Right cardiac atrium (tissue), 5 donors: ENCODE measurements at regions not wholly inside any gene's neighbourhood (a gene's known extent, or its start where the extent isn't known, plus 50 kb on each side); places are given as distances from the start of the nearest gene placed in this dataset.

Source experiments
- ATAC-seq, 2 donors: fragments of 200-7000 bp; cut with Tn5 transposase; one replicate each; pipeline versions ENCODE4 v1.8.0 to v1.9.1; 2020; ENCODE audit warnings: moderate library complexity in 2 of 2, mild to moderate bottlenecking in 1 of 2
- DNase-seq, 3 donors: peaks; one replicate each; pipeline ENCODE4 v3.0.0-alpha.2; 2020
- H3K27ac ChIP-seq: one replicate; pipeline ENCODE4 v1.5.1; 2013; ENCODE audit warnings: mild to moderate bottlenecking, low read length, control low read depth, moderate library complexity
- H3K27me3 ChIP-seq: one replicate; pipeline ENCODE4 v1.6.1; 2013; ENCODE audit not compliant: control insufficient read depth, insufficient read depth
- H3K4me1 ChIP-seq: one replicate; pipeline ENCODE4 v1.6.1; 2013; ENCODE audit warnings: low read length; ENCODE audit not compliant: control insufficient read depth, insufficient read depth
- H3K4me3 ChIP-seq: one replicate; pipeline ENCODE4 v1.5.1; 2013; ENCODE audit warnings: low read length, control low read depth
- H3K9me3 ChIP-seq: one replicate; pipeline ENCODE4 v1.6.1; 2013; ENCODE audit warnings: low read length; ENCODE audit not compliant: control insufficient read depth
- WGBS: extraction: QIAGEN DNeasy Blood & Tissue Kit; methylation state at CpG from one replicate; pipeline ENCODE4 v1.1.7; 2013; 5-methylcytosine and 5-hydroxymethylcytosine counted together
- intact Hi-C, 4 donors: fragments of 100-400 bp; cut with DNase I; formaldehyde crosslinking; loops; one replicate each; pipeline versions ENCODE4 v1.11.0 to v1.14.0; 2022 to 2023
- donor health status: healthy with polysubstance abuse.
- donor health status: DM: no; HTN: yes; CAD: no.
- donor health status: DM: no; HTN: no; CAD: no.
- donor health status: DM: no; HTN: yes; CAD: no; lungs with severe emphysema.
- donor health status: DM: yes; HTN: yes; CAD: no.

DNA sequence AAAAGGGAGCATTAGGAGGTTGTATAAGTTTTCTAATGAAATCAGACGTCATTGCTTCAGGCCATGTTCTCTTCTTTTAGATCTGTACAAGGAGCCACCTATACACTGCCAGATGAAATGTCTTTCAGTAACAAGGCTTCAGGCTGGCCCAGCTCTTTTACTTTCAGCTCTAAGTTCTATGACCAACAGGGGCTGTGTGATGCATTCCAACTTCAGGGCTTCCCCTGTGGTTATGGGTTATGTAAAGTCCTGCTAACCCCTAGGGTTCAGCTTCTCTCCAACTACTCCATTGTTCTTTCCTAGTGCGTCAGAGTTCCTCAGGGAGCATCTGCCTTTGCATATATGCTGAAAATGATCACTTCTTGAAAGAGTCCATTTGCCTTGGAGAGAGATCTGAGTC is 79.4 kb upstream of the TTC29 start:
- WGBS = 86% methylated on average over 2 of the region's 2 CpGs
- intact Hi-C loops = loop anchor here in 2 of 4 donors (5.0 to 10.0 kb wide), 2 partner anchors 67 to 570 kb away; no protein-coding TSS in a partner anchor

DNA sequence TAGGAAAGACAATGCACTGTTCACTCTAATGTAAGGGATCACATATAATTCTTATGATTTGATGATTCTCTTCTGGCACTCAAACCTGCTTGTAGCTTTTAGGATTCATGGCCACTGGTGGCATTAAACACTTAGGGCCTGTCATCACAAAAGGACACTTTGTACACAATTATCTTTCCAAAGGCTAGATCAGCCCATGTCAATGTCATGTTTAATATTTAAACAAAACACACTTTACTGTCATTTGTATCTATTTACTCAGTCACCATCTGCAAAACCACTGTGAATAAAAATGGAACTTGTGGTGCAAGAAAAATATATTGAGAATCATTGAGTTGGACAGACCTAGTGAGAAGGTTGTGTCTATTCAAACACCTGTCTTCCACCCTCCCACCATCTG is 83.6 kb upstream of the TTC29 start:
- Histone ChIP-seq H3K4me1 (no peaks in the 10 kb centered on the region), H3K27ac (no peak overlapping the region), H3K27me3 (no peaks in the 10 kb centered on the region), H3K4me3 (no peak overlapping the region), H3K9me3 (no peaks in the 10 kb centered on the region)
- DNase-seq (no peak), ATAC-seq (no peak)
- intact Hi-C loops = loop anchor here in 2 of 4 donors (5.0 to 10.0 kb wide), 2 partner anchors 63 to 566 kb away; no protein-coding TSS in a partner anchor

More for the DNA sequence above, 79.4 kb upstream of the TTC29 start:
- DNase-seq = no peak
- ATAC-seq = no peak
- H3K4me1 ChIP-seq = no peaks in the 10 kb centered on the region
- no peaks in the 10 kb centered on the region for H3K27me3 ChIP-seq
- H3K4me3 ChIP-seq = no peak overlapping the region
- no peak overlapping the region for H3K27ac ChIP-seq
- no peaks in the 10 kb centered on the region for H3K9me3 ChIP-seq

DNA sequence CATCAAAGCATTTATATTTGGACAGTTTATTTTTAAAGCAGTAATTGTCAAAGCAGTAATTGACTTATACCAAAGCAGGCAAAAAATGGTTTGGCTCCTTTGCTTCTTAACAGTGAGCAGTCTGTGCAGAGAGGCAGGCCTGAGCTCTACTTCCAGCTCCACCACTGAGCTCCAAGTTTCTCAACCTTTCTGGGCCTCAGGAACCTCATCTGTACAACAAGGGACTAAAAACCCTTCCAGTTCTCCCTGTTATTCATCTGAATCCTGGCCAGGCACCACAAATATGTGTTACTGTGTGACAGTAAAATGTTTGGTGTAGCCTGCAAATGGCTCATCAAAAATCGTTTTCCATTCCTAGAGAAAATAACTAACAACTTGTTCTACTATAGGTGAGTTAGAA is 88.7 kb upstream of the TTC29 start:
- Histone ChIP-seq H3K4me1 (no peaks in the 10 kb centered on the region), H3K27me3 (no peaks in the 10 kb centered on the region), H3K27ac (no peak overlapping the region), H3K4me3 (no peak overlapping the region), H3K9me3 (no peaks in the 10 kb centered on the region)
- intact Hi-C loops = no loop called here
- DNase-seq (no peak), ATAC-seq (no peak)
- 59% methylated on average over 1 of the region's 1 CpG for WGBS

DNA sequence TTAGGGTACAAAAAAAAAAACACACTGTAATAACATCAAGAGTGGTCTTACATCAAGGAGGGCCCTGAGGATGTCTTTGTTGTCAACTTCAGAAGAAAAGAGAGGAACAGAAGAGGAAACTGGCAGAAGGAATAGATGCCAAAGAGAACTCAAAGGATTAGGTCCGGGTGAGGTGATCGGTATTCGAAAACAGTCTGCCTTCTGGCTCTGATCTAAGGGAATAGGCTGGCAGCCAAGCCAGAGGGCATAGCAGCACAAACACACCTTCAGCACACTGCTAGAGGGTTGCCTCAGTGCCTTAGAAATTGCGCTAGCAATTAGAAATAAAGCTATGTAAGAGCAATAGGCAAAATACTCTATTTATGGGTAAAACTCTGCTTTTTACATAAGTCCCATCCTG is 91.4 kb upstream of the TTC29 start:
- intact Hi-C loops = no loop called here

DNA sequence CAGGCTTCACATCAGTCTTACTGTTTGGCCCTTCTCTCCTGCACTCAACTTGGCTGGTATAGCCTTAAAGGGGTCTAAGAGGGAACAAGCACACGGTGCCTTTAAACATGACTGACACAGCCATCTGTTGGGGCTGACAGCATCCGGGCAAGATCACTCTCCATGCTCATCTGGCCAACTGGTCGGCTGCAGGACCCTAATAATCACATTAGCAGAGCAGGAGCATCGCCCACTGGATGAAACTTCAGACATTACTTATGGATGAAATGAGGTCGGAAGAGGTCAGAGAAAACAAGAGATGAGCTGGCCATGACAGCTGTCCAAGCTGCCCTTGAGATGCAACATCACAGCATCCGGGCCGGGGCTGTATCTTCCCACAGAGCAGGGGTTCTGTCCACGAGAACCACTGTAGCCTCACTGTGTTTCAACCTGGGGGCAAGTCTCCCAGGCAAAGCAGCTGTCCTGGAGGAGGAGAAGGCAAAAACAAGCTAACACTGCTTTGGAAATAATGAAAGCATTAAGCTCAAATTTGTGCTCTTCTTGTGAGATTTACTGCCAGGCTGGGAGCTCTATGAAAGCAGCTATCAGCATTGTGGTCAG is 94.4 kb upstream of the TTC29 start:
- Histone ChIP-seq H3K27me3 (no peaks in the 10 kb centered on the region), H3K9me3 (no peaks in the 10 kb centered on the region), H3K4me1 (no peaks in the 10 kb centered on the region), H3K4me3 (no peak overlapping the region), H3K27ac (no peak overlapping the region)
- no peak for DNase-seq
- intact Hi-C loops = no loop called here
- ATAC-seq = no peak
- 81% methylated on average over 8 of the region's 8 CpGs for WGBS

More for the DNA sequence above, 91.4 kb upstream of the TTC29 start:
- Histone ChIP-seq H3K27ac (no peak overlapping the region), H3K4me1 (no peaks in the 10 kb centered on the region), H3K4me3 (no peak overlapping the region), H3K9me3 (no peaks in the 10 kb centered on the region), H3K27me3 (no peaks in the 10 kb centered on the region)
- WGBS = 70% methylated on average over 4 of the region's 4 CpGs
- ATAC-seq = no peak
- DNase-seq = no peak

DNA sequence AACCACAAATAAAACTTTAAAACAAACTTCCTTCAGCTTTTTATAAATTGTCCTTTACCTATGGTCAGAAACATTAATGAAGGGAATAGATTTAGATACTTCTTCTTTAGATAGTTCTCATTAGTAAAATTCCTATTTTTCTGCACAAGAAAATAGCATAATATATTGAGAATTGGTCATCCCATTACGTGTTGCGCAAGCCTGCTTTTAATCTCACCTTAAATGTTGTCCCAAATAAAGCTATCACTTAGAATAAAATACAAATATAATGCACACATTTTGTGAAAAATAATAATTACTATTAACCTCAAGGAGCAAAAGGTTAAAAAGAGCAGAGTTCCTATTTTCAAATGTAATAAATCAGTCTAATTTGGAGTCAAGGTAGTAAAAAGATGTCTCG is 95.2 kb upstream of the TTC29 start:
- no peak overlapping the region for H3K4me3 ChIP-seq
- no peaks in the 10 kb centered on the region for H3K4me1 ChIP-seq
- no peak for ATAC-seq
- H3K27me3 ChIP-seq = no peaks in the 10 kb centered on the region
- H3K9me3 ChIP-seq = no peaks in the 10 kb centered on the region
- whole genome bisulfite sequencing = 90% methylated on average over 3 of the region's 3 CpGs
- no peak overlapping the region for H3K27ac ChIP-seq
- intact Hi-C loops = no loop called here
- DNase-seq = no peak

DNA sequence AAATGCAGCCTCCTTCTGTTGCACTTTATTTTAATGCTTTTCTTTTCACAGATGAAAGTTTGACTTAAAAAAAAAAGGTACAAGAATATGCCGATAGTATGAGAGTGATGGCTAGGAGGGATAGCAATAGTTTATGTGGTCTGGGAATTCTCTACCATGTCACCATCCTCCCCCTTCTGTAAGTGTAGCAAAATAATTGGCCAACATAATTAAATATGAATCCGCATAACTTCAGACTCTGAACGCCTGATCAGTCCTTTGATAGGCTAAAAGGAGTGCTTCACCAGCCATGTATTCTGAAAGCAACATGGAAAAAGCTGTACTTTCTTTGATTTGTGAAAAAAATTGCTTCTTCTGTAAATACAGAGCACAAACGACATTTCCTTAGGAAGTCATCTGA is 95.7 kb upstream of the TTC29 start:
- ATAC-seq = no peak
- 59% methylated on average over 4 of the region's 4 CpGs for WGBS
- Histone ChIP-seq H3K4me1 (no peaks in the 10 kb centered on the region), H3K27ac (no peak overlapping the region), H3K27me3 (no peaks in the 10 kb centered on the region), H3K9me3 (no peaks in the 10 kb centered on the region), H3K4me3 (no peak overlapping the region)
- DNase-seq = no peak
- intact Hi-C loops = no loop called here

DNA sequence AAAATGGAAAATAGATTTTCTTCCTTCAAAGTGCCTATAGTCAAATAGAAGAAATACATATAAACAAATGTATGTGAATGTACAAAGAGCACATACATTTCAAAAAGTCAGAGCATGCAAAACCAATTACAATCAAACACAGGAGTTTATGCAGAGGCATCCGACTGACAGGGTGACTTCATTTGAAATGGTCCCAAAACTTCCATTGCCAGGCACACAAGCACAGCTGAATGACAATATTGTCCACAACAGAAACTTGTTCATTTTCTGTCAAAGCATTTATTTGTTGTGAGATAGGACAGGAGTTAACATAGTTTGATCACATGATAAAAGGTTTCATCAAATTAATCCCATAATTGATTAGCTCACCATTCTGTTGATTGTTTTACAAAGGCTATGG is 96.4 kb upstream of the TTC29 start:
- no peaks in the 10 kb centered on the region for H3K9me3 ChIP-seq
- no peaks in the 10 kb centered on the region for H3K27me3 ChIP-seq
- no peaks in the 10 kb centered on the region for H3K4me1 ChIP-seq
- ATAC-seq (no peak), DNase-seq (no peak)
- intact Hi-C loops = no loop called here
- no peak overlapping the region for H3K4me3 ChIP-seq
- WGBS = 64% methylated on average over 1 of the region's 1 CpG
- no peak overlapping the region for H3K27ac ChIP-seq

DNA sequence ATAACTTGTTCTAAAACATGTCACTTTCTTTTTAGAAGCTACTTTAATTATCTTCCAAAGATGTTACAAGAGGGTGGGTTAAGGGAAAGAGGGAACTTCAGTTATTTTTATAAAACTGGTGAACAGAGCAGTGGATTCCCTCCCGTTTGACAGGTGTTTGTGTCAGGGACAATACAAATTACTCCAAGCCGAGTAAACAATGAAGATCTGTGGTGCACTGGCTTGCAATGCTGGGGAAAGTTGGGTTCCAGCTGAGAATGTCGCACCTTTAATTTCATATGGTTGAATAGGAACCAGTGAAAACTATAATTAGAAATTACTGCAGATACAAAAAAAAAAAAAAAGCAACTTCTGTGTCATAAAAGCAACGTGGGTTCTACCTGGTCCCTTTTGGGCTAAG is 98.6 kb upstream of the TTC29 start:
- Histone ChIP-seq H3K27ac (no peak overlapping the region), H3K4me1 (no peaks in the 10 kb centered on the region), H3K27me3 (no peaks in the 10 kb centered on the region), H3K9me3 (no peaks in the 10 kb centered on the region), H3K4me3 (no peak overlapping the region)
- 58% methylated on average over 4 of the region's 4 CpGs for WGBS
- no peak for DNase-seq
- intact Hi-C loops = no loop called here
- ATAC-seq = no peak

DNA sequence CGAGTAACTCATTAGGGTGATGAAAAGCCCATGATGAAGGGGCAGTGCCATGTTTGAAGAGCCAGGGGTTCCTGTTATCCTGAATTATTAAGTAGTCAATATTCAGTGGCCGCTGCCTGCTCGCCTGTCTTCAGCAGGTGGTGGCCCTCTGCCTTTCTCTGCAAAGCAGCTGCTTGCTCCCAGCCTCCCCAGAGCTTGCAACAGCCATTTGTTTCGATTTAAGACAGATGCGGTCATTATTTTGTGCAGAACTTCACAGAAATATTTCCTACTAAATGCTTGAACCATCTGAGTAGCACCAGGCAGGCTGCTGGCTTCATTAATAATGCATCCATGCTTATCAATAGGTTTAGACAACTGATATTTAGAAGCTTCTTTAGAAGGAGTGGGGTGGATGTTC is 104.3 kb upstream of the TTC29 start:
- Histone ChIP-seq H3K9me3 (no peaks in the 10 kb centered on the region), H3K27ac (no peak overlapping the region), H3K27me3 (no peaks in the 10 kb centered on the region), H3K4me1 (no peaks in the 10 kb centered on the region), H3K4me3 (no peak overlapping the region)
- no peak for ATAC-seq
- WGBS = 84% methylated on average over 5 of the region's 5 CpGs
- DNase-seq = no peak
- intact Hi-C loops = no loop called here

DNA sequence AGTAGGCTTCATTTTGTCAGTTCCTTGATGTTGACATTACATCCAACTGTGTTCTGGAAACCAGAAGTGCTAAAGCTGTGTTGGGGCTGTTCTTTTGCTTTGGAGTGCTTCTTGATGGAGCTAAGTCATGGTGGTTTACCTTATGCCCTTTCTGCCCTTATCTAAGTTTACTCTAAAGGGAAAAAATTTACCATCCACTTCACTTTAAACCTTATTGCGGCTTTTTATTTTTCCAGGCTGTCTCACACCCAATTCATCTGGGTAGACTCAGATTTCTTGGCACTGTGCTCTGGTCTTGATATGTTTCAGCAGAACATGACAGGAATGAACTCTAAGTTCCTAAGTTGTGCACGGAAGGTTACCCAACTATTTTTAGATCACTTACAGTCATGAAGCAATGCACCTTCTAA is 104.7 kb upstream of the TTC29 start:
- no peak overlapping the region for H3K4me3 ChIP-seq
- no peak for DNase-seq
- ATAC-seq = no peak
- no peak overlapping the region for H3K27ac ChIP-seq
- no peaks in the 10 kb centered on the region for H3K9me3 ChIP-seq
- no peaks in the 10 kb centered on the region for H3K4me1 ChIP-seq
- intact Hi-C loops = no loop called here
- H3K27me3 ChIP-seq = no peaks in the 10 kb centered on the region
- WGBS = 21% methylated on average over 2 of the region's 2 CpGs

DNA sequence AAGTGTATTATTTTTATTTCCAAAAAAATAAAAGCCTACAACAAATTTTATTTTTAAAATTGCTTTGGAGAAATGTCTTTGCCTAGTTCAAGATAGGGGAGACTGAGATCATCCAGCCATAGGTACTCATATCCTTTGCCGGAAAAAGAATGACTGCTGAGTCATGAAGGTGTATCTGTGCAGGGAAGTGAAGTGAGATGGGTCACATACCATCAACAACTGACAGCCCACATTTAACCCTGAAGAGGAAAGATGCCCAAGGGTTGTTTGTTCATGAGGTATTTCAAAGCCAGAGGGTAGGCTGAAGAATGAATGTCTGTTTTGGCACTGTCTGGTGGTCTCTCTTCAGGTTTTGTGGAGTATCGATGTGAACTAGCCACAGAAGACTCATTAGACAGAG is 106.7 kb upstream of the TTC29 start:
- no peaks in the 10 kb centered on the region for H3K4me1 ChIP-seq
- no peak overlapping the region for H3K4me3 ChIP-seq
- ATAC-seq (no peak), DNase-seq (no peak)
- no peak overlapping the region for H3K27ac ChIP-seq
- intact Hi-C loops = no loop called here
- no peaks in the 10 kb centered on the region for H3K27me3 ChIP-seq
- H3K9me3 ChIP-seq = no peaks in the 10 kb centered on the region
- WGBS = 85% methylated on average over 2 of the region's 2 CpGs
